SK-N-MC (cell line): ENCODE measurements at regions not wholly inside any gene's neighbourhood (a gene's known extent, or its start where the extent isn't known, plus 50 kb on each side); places are given as distances from the start of the nearest gene placed in this dataset.

Source experiments
- EZH2 ChIP-seq: fragments of 200-600 bp; sonication (generic); IDR thresholded peaks from one replicate; pipeline ENCODE4 v1.6.1; 2017; ENCODE audit warnings: antibody characterized with exemption
- POLR2AphosphoS5 ChIP-seq: IDR thresholded peaks from 2 replicates; pipeline ENCODE4 v1.6.1; 2012; ENCODE audit warnings: mild to moderate bottlenecking, low read depth, low read length, borderline replicate concordance

- no peak for TF ChIP-seq POLR2AphosphoS5
- TF ChIP-seq EZH2: no peak
Observed at GRCh38 chr1:234978397-234979295, 150.0 kb downstream of the TOMM20 start.
